ENCODE measurements at regions not wholly inside any gene's neighbourhood (a gene's known extent, or its start where the extent isn't known, plus 50 kb on each side); places are given as distances from the start of the nearest gene placed in this dataset.
A peak's percentile ranks its signal among the peaks of the same experiment; 100 is the strongest.

DNA sequence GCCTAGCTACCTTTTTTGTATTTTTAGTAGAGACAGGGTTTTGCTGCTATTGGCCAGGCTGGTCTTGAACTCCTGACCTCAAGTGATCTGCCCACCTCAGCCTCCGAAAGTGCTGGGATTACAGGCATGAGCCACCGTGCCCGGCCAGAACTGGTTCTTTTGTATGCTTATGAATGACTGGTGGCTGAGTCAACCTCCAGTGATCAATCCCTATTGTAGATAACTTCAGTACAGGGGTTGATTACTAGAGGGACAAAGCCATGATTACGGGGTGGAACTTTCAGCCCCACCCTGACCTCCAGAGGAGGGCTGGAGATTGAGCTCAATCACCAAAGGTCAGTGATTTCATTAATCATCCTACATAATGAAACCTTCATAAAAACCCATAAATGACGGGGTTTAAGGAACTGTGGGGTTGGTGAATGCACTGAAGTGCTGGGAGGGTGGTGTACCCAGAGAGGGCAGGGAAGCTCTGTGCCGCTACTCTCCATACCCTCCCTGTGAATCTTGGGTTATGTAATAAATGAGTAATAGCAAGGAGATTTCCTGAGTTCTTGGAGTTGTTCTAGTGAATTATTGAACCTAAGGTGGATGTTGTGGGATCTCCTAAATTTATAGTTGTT lies 281.8 kb upstream of the CXCR4 start:
- Mint-ChIP-seq H3K27ac (no peak overlapping the region), H3K4me1 (ENCODE audit: low read depth) (peaks cover 5% of the 10 kb centered on the region), H3K4me3 (no peak overlapping the region), H3K27me3 (peaks cover 31% of the 10 kb centered on the region), H3K36me3 (ENCODE audit: low read depth) (no peaks in the 10 kb centered on the region), H3K9me3 (peaks cover 7% of the 10 kb centered on the region)
- intact Hi-C loops (cut with micrococcal nuclease), result loop anchor here (10.0 kb wide), 1 partner anchor 655 kb away; the partner anchor contains the start of gene UBXN4

DNA sequence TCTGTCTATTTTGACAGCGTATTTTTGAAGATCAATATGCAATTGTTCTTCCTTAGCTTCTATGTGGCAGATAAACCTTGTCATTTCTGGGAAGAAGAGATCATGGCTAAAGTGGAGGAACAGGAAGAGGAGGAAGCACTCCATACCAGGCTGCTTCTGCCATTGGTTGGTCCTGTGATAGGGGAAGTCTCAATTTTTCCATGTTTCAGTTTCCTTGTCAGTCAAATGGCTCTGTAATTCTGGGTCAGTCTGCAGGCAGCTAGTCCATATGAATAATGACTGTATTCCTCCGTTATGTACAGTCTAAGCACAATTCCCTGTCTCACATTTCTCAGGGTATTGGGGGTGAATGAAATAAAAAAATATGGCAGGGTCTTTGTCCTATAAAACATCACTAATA lies 277.6 kb upstream of the CXCR4 start:
- peaks cover 7% of the 10 kb centered on the region for H3K9me3 Mint-ChIP-seq
- intact Hi-C loops (cut with micrococcal nuclease), result loop anchor here (10.0 kb wide), 1 partner anchor 651 kb away; the partner anchor contains the start of gene UBXN4
- no peak overlapping the region for H3K27ac Mint-ChIP-seq
- peaks cover 33% of the 10 kb centered on the region for H3K4me1 Mint-ChIP-seq (ENCODE audit: low read depth)
- no peak overlapping the region for H3K4me3 Mint-ChIP-seq
- H3K27me3 Mint-ChIP-seq, result peaks cover 9% of the 10 kb centered on the region
- H3K36me3 Mint-ChIP-seq (ENCODE audit: low read depth), result no peaks in the 10 kb centered on the region

DNA sequence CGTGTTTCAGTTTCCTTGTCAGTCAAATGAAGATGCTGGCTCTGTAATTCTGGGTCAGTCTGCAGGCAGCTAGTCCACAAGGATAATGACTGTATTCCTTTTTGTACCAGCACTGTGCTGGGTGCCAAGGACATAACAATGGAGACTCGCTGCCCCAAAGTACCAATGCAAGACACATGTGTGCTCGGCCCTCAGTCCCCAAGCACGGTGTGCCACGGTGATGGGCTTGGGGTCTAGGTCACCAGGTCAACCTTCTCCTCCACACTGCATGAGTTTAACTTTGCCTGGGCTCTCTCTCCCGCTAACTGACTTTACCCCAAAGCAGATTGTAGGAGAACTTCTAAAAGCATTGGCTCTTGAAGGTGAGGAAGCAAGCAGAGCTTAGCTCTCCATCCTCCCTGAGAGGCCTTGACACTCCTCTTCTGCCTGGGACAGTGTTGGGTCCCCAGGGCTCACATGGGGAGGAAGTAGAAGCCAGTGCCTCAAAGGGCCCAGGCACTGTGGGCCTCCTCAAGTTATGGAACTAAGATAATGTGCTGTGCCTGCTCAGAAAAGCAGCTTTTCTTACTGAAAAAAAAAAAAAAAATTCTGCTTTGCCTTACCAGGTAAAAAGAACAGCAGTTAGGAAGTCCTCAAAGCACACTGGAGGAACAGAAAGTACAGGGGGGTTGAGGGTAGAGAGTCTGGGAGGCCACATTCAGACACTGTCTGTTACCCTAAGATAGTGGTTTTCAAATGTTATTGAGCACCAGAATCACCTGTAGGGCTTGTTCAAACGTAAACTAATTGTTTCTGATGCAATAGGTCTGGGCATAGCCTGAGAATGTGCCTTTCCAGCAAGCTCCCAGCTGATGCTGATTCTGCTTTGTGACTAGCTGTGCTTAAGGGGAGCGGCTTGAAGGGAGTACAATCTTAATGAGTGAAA lies 276.4 kb upstream of the CXCR4 start:
- H3K27me3 Mint-ChIP-seq, result peaks cover 6% of the 10 kb centered on the region
- H3K36me3 Mint-ChIP-seq (ENCODE audit: low read depth), result no peaks in the 10 kb centered on the region
- peaks cover 39% of the 10 kb centered on the region for H3K4me1 Mint-ChIP-seq (ENCODE audit: low read depth)
- peaks cover 7% of the 10 kb centered on the region for H3K9me3 Mint-ChIP-seq
- intact Hi-C loops (cut with micrococcal nuclease), result loop anchor here (10.0 kb wide), 1 partner anchor 650 kb away; the partner anchor contains the start of gene UBXN4
- H3K27ac Mint-ChIP-seq, result peak overlapping the region; percentile 67
- no peak overlapping the region for H3K4me3 Mint-ChIP-seq

DNA sequence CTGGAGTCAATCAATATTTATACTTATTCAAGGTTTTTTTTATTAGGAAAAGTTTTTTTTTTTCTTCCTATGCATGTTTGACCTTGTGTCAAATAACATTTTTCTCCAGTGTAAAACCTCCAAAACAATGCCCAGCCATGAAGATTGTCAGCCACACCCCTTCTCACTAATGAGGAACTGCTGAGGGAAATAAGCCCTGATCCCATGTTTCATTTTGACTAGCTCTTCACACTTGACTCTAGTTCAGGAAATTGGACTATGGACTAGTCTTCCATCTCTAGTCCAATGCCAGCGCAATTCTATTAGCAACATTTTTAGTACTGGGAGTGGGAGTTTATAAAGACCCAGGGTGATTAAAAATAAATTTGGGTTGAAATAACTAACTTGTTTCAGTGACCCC lies 275.6 kb upstream of the CXCR4 start:
- intact Hi-C loops (cut with micrococcal nuclease), result loop anchor here (10.0 kb wide), 1 partner anchor 649 kb away; the partner anchor contains the start of gene UBXN4
- no peak overlapping the region for H3K4me3 Mint-ChIP-seq

DNA sequence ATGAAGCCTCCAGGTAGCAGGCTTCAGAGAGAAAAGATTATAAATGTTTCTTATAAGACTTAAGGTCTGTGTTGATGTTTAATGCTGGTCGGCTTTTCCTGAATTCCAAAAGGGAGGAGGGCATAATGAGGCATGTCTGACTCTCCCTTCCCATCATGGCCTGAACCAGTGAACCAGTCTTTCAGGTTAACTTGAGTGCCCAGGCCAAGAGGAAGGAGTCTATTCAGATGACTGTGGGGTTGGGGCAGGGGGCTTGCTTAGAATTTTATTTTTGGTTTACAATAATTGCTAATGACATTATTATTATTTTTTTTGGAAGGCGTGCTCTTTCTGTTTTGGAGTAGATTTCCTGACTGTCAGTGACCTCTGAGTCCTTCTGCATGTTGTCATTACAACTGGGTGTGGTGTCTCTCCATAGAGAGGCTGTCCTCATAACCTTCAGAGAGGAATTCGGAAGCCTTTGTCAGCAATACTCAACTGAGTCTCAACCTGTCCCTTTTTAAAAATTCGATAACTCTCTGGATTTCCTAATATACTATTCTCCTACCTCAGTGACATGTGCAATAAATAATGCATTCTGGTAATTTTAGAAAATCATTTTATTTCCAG lies 275.1 kb upstream of the CXCR4 start:
- Mint-ChIP-seq H3K27me3 (peaks cover 6% of the 10 kb centered on the region), H3K9me3 (peaks cover 7% of the 10 kb centered on the region), H3K4me3 (no peak overlapping the region), H3K27ac (peak overlapping the region; percentile 67), H3K36me3 (ENCODE audit: low read depth) (no peaks in the 10 kb centered on the region), H3K4me1 (ENCODE audit: low read depth) (peaks cover 39% of the 10 kb centered on the region)
- intact Hi-C loops (cut with micrococcal nuclease), result loop anchor here (10.0 kb wide), 1 partner anchor 648 kb away; the partner anchor contains the start of gene UBXN4

More for the DNA sequence above, 275.6 kb upstream of the CXCR4 start:
- H3K27me3 Mint-ChIP-seq, result peaks cover 6% of the 10 kb centered on the region
- H3K27ac Mint-ChIP-seq, result peak overlapping the region; percentile 67
- peaks cover 7% of the 10 kb centered on the region for H3K9me3 Mint-ChIP-seq
- peaks cover 39% of the 10 kb centered on the region for H3K4me1 Mint-ChIP-seq (ENCODE audit: low read depth)
- no peaks in the 10 kb centered on the region for H3K36me3 Mint-ChIP-seq (ENCODE audit: low read depth)

DNA sequence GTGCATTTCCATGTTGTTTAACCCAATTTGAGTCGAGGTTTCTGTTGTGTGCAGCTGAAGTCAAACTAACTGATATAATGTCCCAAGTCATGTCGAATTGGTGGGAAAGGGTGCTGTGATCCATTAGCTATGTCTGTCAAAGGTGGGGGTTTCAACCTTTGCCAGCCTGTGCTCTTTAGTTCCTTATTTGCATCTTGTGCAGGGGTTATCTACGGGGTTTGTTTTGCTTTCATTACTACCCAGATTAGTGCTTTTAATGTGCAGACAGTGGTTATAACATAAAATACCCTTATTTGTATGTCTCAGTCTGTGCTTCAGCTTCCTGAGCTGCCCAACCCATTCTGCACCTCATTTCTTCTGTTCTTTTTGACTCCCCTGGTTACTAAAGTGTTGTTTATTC lies 271.9 kb upstream of the CXCR4 start:
- intact Hi-C loops (cut with micrococcal nuclease), result loop anchor here (10.0 kb wide), 1 partner anchor 645 kb away; the partner anchor contains the start of gene UBXN4
- Mint-ChIP-seq H3K36me3 (ENCODE audit: low read depth) (no peaks in the 10 kb centered on the region), H3K27me3 (peaks cover 1% of the 10 kb centered on the region), H3K27ac (no peak overlapping the region), H3K4me1 (ENCODE audit: low read depth) (peaks cover 35% of the 10 kb centered on the region), H3K4me3 (no peak overlapping the region), H3K9me3 (no peaks in the 10 kb centered on the region)

DNA sequence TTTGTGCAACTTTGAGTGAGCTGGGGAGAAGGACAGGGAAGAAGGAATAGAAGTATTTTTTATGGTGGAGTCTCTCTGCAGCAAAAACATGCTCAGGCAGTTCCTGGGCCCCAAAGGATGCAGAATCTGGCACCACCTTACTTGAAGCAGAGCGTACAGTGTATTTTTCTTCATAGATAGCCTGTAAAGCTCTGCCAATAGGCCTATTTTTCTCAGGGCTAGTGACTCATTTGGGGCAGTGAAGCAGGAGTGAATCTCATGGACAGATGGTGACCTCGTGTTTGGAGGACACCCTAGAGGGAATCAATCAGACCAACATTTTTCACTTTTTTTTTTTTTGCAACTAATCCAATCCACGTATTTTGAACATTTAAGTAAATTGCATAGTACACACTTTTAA lies 268.1 kb upstream of the CXCR4 start:
- H3K9me3 Mint-ChIP-seq, result no peaks in the 10 kb centered on the region
- H3K4me3 Mint-ChIP-seq, result no peak overlapping the region
- peaks cover 38% of the 10 kb centered on the region for H3K4me1 Mint-ChIP-seq (ENCODE audit: low read depth)
- H3K27ac Mint-ChIP-seq, result no peak overlapping the region
- no peaks in the 10 kb centered on the region for H3K27me3 Mint-ChIP-seq
- H3K36me3 Mint-ChIP-seq (ENCODE audit: low read depth), result no peaks in the 10 kb centered on the region
- intact Hi-C loops (cut with micrococcal nuclease), result no loop called here

DNA sequence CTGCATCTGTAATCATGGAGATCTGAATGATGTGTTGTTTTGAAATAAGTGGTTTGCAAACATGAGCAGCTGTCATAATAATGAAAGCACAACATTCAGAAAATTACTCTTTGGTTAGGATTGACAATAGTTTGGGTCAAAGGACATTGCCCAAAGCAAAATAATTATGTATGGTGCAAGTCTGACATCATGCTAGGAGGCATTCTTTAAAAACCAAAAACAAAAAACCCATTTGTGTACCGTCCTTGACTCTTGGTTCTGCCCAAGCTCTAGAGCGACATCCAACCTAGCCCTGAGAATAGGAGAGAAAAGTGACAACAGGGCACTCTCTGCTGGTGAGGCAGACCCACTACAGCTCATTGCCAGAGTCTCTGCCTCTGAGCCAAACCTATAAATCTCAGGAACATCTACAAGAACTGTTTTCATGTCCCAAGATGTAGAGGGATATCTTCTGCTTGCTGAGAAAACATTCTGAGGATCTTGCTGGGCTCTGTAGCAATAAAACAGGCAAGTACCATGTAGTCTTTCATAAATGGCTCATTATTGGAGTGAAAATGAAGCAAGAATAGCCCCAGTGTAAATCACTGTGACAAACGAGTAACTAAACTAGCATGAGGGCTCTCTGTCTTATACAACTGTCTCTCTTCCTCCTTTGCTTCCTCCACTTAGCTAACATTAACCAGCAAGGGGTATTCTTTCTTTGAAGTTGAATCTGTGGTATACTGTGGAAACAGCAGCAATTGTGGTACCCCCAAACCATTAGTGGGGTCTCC lies 266.8 kb upstream of the CXCR4 start:
- H3K27me3 Mint-ChIP-seq, result no peaks in the 10 kb centered on the region
- no peak overlapping the region for H3K4me3 Mint-ChIP-seq
- H3K4me1 Mint-ChIP-seq (ENCODE audit: low read depth), result peaks cover 33% of the 10 kb centered on the region
- no peaks in the 10 kb centered on the region for H3K36me3 Mint-ChIP-seq (ENCODE audit: low read depth)
- no peaks in the 10 kb centered on the region for H3K9me3 Mint-ChIP-seq
- no peak overlapping the region for H3K27ac Mint-ChIP-seq
- intact Hi-C loops (cut with micrococcal nuclease), result no loop called here

DNA sequence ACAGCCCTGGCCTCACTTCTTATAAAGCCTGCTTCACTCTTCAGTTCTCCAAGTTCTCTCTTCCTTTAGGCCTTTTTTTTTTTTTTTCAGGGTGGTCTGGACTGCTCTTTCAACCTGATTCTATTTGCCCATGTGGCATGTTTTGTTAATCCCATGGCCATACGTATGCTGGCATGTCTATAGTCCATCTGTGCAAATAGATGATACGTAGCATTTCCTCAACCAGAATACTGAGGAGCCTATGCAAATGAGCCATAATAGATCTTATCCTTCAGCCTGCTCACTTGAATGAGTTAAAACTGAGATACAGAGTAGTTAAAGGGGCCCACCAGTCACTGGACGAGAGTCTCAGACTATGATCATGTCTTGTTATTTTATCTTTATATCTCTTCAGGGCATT lies 265.2 kb upstream of the CXCR4 start:
- Mint-ChIP-seq H3K36me3 (ENCODE audit: low read depth) (no peaks in the 10 kb centered on the region), H3K9me3 (no peaks in the 10 kb centered on the region), H3K27me3 (no peaks in the 10 kb centered on the region), H3K4me3 (no peak overlapping the region), H3K4me1 (ENCODE audit: low read depth) (peaks cover 33% of the 10 kb centered on the region), H3K27ac (no peak overlapping the region)
- intact Hi-C loops (cut with micrococcal nuclease), result no loop called here

DNA sequence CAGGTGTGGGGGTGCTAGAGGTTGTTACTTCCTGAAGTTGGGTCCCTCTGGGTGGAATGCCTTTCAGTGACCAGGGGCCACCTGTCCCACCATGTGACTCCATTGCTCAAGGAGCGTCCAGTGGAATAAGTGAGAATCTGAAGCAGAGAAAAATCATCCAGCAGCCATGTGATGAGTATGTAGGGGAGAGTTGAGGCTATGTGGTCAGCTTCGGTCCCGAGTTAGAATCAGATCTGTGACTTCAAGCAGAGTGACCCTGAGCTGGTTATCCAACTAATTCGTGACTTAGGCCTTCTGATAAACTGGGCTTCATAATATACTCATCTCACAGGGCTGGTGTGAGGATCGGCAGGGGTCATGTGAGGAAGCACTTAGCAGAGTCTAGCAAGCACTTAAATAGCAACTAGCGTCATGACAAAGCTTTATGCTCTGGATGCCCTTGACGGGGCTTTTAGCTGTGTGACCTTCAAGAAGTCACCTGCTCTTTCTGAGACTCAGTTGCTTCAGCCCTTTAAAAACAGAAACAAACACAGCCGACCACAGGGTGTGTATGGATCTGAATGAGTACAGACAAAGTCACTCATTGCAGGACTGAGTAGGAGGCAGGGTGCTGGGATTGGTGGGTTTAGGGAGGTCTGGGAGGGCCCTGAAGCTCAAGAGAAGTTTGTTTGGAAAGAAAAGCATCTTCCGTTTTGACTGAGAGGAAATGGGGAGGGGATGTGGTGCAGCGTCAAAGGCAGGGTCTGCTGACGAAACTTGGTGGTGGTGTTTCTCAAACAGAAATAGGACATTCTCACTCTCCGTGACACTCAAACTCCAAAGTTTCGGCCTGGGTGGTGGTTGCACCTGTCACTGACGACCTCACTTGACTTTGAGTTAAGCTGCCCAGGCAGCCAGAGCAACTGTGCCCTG lies 264.0 kb upstream of the CXCR4 start:
- H3K27ac Mint-ChIP-seq, result peak overlapping the region; percentile 32
- no peaks in the 10 kb centered on the region for H3K9me3 Mint-ChIP-seq
- H3K4me1 Mint-ChIP-seq (ENCODE audit: low read depth), result peaks cover 33% of the 10 kb centered on the region
- H3K27me3 Mint-ChIP-seq, result no peaks in the 10 kb centered on the region
- intact Hi-C loops (cut with micrococcal nuclease), result no loop called here
- H3K36me3 Mint-ChIP-seq (ENCODE audit: low read depth), result no peaks in the 10 kb centered on the region
- no peak overlapping the region for H3K4me3 Mint-ChIP-seq

DNA sequence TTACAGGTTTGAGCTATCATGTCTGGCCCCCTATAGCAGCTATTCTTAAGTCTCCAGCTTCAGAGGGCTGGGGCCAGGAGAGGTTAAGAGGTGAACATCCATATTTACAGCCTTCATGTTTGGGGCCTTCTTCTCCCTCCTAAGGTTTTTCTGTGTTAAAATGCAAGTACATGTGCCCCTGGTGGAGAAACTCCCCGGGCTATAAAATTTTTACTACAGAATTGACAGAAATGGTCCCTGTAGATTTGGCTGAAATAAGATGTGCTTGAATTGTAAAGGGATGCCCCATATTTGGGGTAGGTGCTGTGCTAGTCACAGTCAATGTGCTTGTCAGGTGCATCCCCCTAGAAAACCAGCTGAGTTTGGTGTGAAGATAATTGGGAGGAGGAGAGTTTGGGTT lies 263.3 kb upstream of the CXCR4 start:
- H3K4me1 Mint-ChIP-seq (ENCODE audit: low read depth), result peaks cover 38% of the 10 kb centered on the region
- intact Hi-C loops (cut with micrococcal nuclease), result no loop called here
- H3K27me3 Mint-ChIP-seq, result no peaks in the 10 kb centered on the region
- no peaks in the 10 kb centered on the region for H3K36me3 Mint-ChIP-seq (ENCODE audit: low read depth)
- H3K4me3 Mint-ChIP-seq, result no peak overlapping the region
- H3K27ac Mint-ChIP-seq, result peak overlapping the region; percentile 32
- H3K9me3 Mint-ChIP-seq, result no peaks in the 10 kb centered on the region

DNA sequence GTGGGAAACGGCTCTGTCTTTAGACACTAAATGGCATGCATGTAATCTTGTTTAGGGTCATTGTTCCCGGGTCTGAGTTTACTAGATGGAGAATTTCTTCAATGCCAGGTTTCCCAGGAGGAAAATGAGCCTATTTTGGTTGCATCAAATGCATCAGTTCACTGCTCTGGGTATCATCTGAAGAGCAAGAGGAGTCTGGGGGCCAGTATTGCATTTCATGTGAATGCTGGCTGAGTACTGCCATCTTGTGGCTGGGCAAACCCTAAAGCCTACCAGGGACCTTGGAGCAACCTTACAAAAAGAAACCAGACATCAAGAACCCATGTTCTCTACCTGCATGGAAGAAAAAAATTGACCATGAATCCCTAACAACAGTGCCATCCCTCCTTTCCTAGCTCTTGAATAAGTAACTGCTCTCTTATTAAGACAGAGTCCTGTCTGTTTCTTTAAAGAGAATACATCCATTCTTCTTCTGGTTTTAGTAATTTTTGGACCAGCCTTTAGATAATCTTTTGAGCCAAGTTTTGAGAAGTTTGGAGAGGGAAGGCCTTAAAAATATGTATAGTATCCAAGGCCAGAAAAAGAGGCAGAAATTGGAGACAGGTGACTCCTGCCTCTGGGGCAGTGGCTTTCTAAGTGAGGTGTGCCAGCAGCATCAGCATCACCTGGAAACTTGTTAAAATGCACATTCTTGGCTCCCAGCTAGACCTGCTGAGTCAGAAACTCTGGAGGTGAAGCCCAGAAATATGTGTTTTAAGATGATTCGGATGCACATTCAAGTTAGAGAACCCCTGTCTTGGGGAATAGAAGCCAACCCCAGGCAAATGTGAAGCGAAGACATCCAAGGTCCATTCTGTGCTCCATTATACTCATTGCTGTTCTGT lies 261.0 kb upstream of the CXCR4 start:
- H3K4me3 Mint-ChIP-seq, result no peak overlapping the region
- intact Hi-C loops (cut with micrococcal nuclease), result loop anchor here (1.0 to 10.0 kb wide), 4 partner anchors 144 to 465 kb away; partner anchors contain the start of gene CXCR4
- H3K36me3 Mint-ChIP-seq (ENCODE audit: low read depth), result no peaks in the 10 kb centered on the region
- no peaks in the 10 kb centered on the region for H3K27me3 Mint-ChIP-seq
- H3K9me3 Mint-ChIP-seq, result no peaks in the 10 kb centered on the region
- H3K27ac Mint-ChIP-seq, result no peak overlapping the region
- H3K4me1 Mint-ChIP-seq (ENCODE audit: low read depth), result peaks cover 39% of the 10 kb centered on the region
